Neural crest cell (in vitro differentiated cells): ENCODE measurements at regions not wholly inside any gene's neighbourhood (a gene's known extent, or its start where the extent isn't known, plus 50 kb on each side); places are given as distances from the start of the nearest gene placed in this dataset.

Experiments
- DNase-seq: peaks from one replicate; pipeline ENCODE4 v3.0.0; 2021; ENCODE audit warnings: low read depth, mixed read lengths, low spot score
- H3K27ac Mint-ChIP-seq: one replicate; pipeline ENCODE4 v1.8.0; 2021; ENCODE audit warnings: mild to moderate bottlenecking, mixed read lengths; ENCODE audit not compliant: unreplicated experiment
- H3K27me3 Mint-ChIP-seq: 2 replicates; pipeline ENCODE4 v1.8.0; 2021; ENCODE audit warnings: low read depth, mild to moderate bottlenecking, mixed read lengths
- H3K36me3 Mint-ChIP-seq: 2 replicates; pipeline ENCODE4 v1.8.0; 2021; ENCODE audit warnings: low read depth, mild to moderate bottlenecking, mixed read lengths
- H3K4me1 Mint-ChIP-seq: 2 replicates; pipeline ENCODE4 v1.8.0; 2021; ENCODE audit warnings: mixed read lengths
- H3K4me3 Mint-ChIP-seq: one replicate; pipeline ENCODE4 v1.8.0; 2021; ENCODE audit warnings: mild to moderate bottlenecking, mixed read lengths
- H3K9me3 Mint-ChIP-seq: 2 replicates; pipeline ENCODE4 v1.8.0; 2021; ENCODE audit warnings: mixed read lengths
- TF ChIP-seq, protein P1 (sequence below): fragments of 200-600 bp; sonication (generic); conservative IDR thresholded peaks from 2 replicates; pipeline ENCODE4 v1.5.0; 2021; ENCODE audit warnings: antibody characterized with exemption, mild to moderate bottlenecking

DNA sequence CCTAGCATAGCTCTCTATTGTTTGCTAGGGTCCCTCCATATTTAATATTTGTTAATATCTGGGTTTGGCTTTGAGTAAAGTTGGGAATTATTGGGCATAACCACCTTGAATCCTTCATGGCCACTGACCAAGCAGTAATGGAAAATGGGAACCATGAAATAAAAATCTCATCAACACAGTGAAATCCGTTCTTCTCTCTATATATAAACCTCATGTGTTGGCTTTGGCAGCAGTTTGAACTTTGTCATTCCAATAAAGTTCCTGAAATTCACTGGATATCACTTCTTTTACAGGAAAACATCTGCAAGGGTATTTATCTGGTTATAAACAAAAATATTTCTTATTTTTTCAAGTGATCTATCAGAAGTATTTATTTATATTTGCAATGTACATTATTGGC lies 93.0 kb upstream of the MPDZ start:
- TF ChIP-seq, protein P1, sequence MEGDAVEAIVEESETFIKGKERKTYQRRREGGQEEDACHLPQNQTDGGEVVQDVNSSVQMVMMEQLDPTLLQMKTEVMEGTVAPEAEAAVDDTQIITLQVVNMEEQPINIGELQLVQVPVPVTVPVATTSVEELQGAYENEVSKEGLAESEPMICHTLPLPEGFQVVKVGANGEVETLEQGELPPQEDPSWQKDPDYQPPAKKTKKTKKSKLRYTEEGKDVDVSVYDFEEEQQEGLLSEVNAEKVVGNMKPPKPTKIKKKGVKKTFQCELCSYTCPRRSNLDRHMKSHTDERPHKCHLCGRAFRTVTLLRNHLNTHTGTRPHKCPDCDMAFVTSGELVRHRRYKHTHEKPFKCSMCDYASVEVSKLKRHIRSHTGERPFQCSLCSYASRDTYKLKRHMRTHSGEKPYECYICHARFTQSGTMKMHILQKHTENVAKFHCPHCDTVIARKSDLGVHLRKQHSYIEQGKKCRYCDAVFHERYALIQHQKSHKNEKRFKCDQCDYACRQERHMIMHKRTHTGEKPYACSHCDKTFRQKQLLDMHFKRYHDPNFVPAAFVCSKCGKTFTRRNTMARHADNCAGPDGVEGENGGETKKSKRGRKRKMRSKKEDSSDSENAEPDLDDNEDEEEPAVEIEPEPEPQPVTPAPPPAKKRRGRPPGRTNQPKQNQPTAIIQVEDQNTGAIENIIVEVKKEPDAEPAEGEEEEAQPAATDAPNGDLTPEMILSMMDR: no peak
- H3K4me3 Mint-ChIP-seq: no peak overlapping the region
- H3K36me3 Mint-ChIP-seq: no peaks in the 10 kb centered on the region
- H3K9me3 Mint-ChIP-seq: no peaks in the 10 kb centered on the region
- H3K27ac Mint-ChIP-seq: no peak overlapping the region
- H3K27me3 Mint-ChIP-seq: no peaks in the 10 kb centered on the region
- no peak for DNase-seq
- peaks cover 28% of the 10 kb centered on the region for H3K4me1 Mint-ChIP-seq

DNA sequence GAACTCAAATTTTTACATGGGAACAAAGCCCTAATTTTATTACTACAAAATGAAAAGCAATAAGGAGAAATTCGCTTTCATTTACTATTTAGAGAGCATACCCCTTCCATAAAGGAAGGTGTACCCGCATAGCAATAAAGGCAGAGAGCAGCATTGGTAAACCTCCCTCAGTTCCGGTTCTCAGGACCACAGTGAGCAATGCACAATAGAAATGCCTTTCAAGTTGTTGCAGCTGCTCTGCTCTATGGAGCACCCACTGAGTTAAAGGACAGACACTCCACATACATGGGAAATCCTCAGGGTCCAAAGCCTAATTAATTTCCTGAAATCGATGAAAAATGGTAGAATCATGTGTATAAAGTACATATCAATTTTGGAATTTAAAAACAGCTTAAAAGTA lies 89.9 kb upstream of the MPDZ start:
- Mint-ChIP-seq H3K27me3 (no peaks in the 10 kb centered on the region), H3K36me3 (no peaks in the 10 kb centered on the region), H3K4me1 (peaks cover 37% of the 10 kb centered on the region), H3K4me3 (peak overlapping the region; percentile 25), H3K27ac (no peak overlapping the region), H3K9me3 (no peaks in the 10 kb centered on the region)
- TF ChIP-seq, protein P1: no peak
- no peak for DNase-seq

DNA sequence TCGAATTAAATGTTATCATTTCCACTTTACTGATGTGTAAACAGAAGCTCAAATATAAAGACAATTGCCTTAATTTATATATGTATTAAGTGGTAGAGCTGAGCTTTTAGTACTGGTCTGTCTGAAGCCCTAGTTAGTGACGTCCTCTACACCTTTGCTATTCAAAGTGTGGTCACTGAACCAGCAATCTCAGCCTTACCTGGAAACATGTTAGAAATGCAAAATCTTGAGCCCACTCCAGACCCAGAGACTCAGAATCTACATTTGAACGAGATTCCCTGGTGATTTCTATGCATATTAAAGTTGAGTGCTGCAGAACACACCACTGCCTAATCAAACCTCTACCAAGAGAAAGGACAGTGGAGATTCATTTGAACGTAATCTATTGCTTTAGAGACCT lies 88.3 kb upstream of the MPDZ start:
- no peaks in the 10 kb centered on the region for H3K9me3 Mint-ChIP-seq
- no peak overlapping the region for H3K4me3 Mint-ChIP-seq
- no peaks in the 10 kb centered on the region for H3K36me3 Mint-ChIP-seq
- no peak overlapping the region for H3K27ac Mint-ChIP-seq
- DNase-seq: no peak
- TF ChIP-seq, protein P1: no peak
- peaks cover 37% of the 10 kb centered on the region for H3K4me1 Mint-ChIP-seq
- no peaks in the 10 kb centered on the region for H3K27me3 Mint-ChIP-seq

DNA sequence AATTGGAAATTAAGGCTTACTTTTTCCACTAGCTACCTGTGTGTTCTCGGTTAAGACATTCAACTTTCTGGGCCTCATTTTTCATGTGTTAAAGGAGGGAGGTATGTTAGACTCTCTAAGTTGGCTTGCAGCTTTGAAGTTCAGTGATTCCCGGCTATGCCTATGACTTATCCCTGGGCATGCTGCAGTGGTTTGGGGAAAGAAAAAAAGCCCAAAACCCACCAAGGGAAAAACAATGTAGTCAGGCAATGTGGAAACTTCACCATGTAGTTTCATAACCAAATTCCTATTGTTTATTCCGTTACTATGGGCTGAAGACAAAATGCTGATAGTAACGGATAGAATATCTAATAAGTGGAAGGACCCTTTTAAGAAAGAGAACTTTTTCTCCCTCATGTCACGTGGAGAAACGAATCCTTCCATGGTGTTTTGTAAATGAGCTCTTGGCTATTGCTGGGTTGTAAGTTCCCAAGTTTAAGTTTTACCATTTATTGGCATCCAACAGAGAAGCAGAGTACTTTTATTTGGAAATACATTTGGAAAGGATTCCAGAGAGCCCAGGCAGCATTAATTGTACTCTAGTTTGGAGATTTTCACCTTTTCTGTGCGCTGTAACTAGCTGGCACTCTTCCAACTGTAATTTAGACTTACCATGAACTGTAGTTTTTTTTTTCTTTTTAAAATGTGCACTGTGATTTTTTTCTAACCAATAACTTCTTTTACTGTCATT lies 84.9 kb upstream of the MPDZ start:
- no peak overlapping the region for H3K27ac Mint-ChIP-seq

DNA sequence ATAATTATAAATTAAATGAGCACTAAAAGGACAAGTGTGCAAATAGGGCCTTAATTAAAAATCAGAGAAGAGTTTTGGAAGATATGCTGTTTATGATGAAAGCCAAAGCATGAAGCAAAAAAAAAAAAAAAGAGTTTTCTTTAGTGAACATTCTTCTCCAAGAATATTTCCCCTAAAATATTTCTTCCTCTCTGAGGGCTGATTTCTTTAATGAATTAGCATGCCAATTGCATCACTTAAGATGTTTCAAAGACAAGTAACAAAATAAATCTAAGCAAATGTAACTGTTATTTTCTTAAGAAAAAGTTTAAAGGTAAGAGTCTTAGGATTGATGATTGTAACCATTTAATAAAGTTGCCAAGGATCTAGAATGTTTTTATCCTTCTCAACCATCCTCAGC lies 81.6 kb upstream of the MPDZ start:
- Mint-ChIP-seq H3K36me3 (no peaks in the 10 kb centered on the region), H3K9me3 (no peaks in the 10 kb centered on the region), H3K27ac (no peak overlapping the region), H3K4me3 (no peak overlapping the region), H3K27me3 (no peaks in the 10 kb centered on the region), H3K4me1 (no peaks in the 10 kb centered on the region)
- TF ChIP-seq, protein P1: no peak
- DNase-seq: no peak

More for the DNA sequence above, 84.9 kb upstream of the MPDZ start:
- Mint-ChIP-seq H3K4me3 (no peak overlapping the region), H3K4me1 (peaks cover 21% of the 10 kb centered on the region), H3K27me3 (no peaks in the 10 kb centered on the region), H3K36me3 (no peaks in the 10 kb centered on the region), H3K9me3 (no peaks in the 10 kb centered on the region)
- TF ChIP-seq, protein P1: no peak
- no peak for DNase-seq
